Uterus (tissue), 3 donors: ENCODE measurements at regions not wholly inside any gene's neighbourhood (a gene's known extent, or its start where the extent isn't known, plus 50 kb on each side); places are given as distances from the start of the nearest gene placed in this dataset.

Experiments used
- DNase-seq, 2 donors: peaks; one replicate each; pipeline ENCODE4 v3.0.0-alpha.2; 2019 to 2020
- H3K27ac ChIP-seq, 2 donors: fragments of 200-600 bp; sonication (generic); 1 replicate in 1 of 2; 2 replicates in 1 of 2; pipeline ENCODE4 v1.5.1; 2016 to 2018
- H3K27me3 ChIP-seq, 2 donors: fragments of 200-600 bp; sonication (generic); one replicate each; pipeline ENCODE4 v1.5.1; 2018 to 2019; ENCODE audit warnings: control low read depth in 1 of 2
- H3K36me3 ChIP-seq, 2 donors: fragments of 200-600 bp; sonication (generic); one replicate each; pipeline ENCODE4 v1.5.1; 2019; ENCODE audit warnings: control low read depth in 1 of 2
- H3K4me1 ChIP-seq, 2 donors: fragments of 200-600 bp; sonication (generic); one replicate each; pipeline ENCODE4 v1.5.1; 2018 to 2019; ENCODE audit warnings: control low read depth in 1 of 2
- H3K4me3 ChIP-seq, 2 donors: fragments of 200-600 bp; sonication (generic); 1 replicate in 1 of 2; 2 replicates in 1 of 2; pipeline ENCODE4 v1.5.1; 2018 to 2019; ENCODE audit warnings: mild to moderate bottlenecking in 1 of 2
- H3K9me3 ChIP-seq, 2 donors: fragments of 200-600 bp; sonication (generic); one replicate each; pipeline ENCODE4 v1.5.1; 2019; ENCODE audit warnings: control low read depth in 1 of 2
- CTCF ChIP-seq, 4 experiments: fragments of 200-600 bp in 2 of 4; fragments of 450-650 bp in 2 of 4; sonication (generic) in 2 of 4; IDR thresholded peaks; one replicate each; pipeline ENCODE4 v1.5.1; 2016 to 2019; ENCODE audit warnings: antibody characterized with exemption in 4 of 4, mild to moderate bottlenecking in 2 of 4, moderate library complexity in 1 of 4
- POLR2A ChIP-seq, 2 donors: fragments of 450-650 bp; IDR thresholded peaks; one replicate each; pipeline ENCODE4 v1.6.1; 2016; ENCODE audit warnings: antibody characterized with exemption in 2 of 2, mild to moderate bottlenecking in 1 of 2, moderate library complexity in 1 of 2
- intact Hi-C: fragments of 100-400 bp; cut with DNase I; formaldehyde crosslinking; loops from one replicate; pipeline ENCODE4 v1.15.1; 2023; ENCODE audit warnings: low total_unique reads
- donor health status: DM: yes; HTN: yes; CAD: no.

GRCh38 chr1:221159608-221160007 is 280.4 kb downstream of the HLX start:
- Histone ChIP-seq H3K4me3 (no peak overlapping the region), H3K36me3 (no peaks in the 10 kb centered on the region), H3K9me3 (no peaks in the 10 kb centered on the region), H3K4me1 (peaks cover 0 to 5% of the 10 kb centered on the region in 2 donors), H3K27ac (no peak overlapping the region), H3K27me3 (no peaks in the 10 kb centered on the region)
- intact Hi-C loops, result no loop called here
- no peak for DNase-seq
- TF ChIP-seq POLR2A (IDR thresholded peaks at IDR 0.05), result no peak
- TF ChIP-seq CTCF (IDR thresholded peaks at IDR 0.05), result no peak

- Histone ChIP-seq H3K4me3 (no peak overlapping the region), H3K4me1 (peaks cover 0 to 5% of the 10 kb centered on the region in 2 donors), H3K9me3 (no peaks in the 10 kb centered on the region), H3K36me3 (no peaks in the 10 kb centered on the region), H3K27ac (peak overlapping the region in 1 of 2 donors; percentile 11), H3K27me3 (no peaks in the 10 kb centered on the region)
- TF ChIP-seq CTCF (IDR thresholded peaks at IDR 0.05) (no peak), POLR2A (IDR thresholded peaks at IDR 0.05) (no peak)
- intact Hi-C loops, result no loop called here
- no peak for DNase-seq
These were observed 282.4 kb downstream of the HLX start for GRCh38 chr1:221161571-221162041.

DNA sequence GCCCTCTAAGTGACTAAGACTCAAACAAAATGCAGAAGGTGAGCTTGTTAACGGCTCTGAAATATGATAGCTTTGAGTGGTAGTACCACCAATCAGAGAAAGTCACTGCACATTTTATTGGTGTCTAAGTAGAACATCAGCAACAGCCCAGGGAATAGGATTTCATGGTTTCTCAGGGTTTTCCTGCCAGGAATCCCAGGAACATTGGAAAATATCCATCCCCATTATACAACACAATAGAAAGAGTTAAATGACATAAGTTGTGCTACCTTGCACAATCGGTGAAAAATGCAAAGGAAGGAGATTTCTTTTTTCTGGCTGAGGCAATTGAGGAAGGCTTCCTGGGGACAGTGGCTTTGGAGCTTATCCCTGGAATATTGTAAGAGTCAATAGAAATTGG is 283.1 kb downstream of the HLX start:
- no peaks in the 10 kb centered on the region for H3K9me3 ChIP-seq
- intact Hi-C loops, result no loop called here
- no peaks in the 10 kb centered on the region for H3K36me3 ChIP-seq
- no peak for DNase-seq
- peaks cover 0 to 5% of the 10 kb centered on the region in 2 donors for H3K4me1 ChIP-seq
- H3K27ac ChIP-seq, result peak overlapping the region in 1 of 2 donors; percentile 11
- H3K27me3 ChIP-seq, result no peaks in the 10 kb centered on the region
- H3K4me3 ChIP-seq, result no peak overlapping the region
- TF ChIP-seq CTCF (IDR thresholded peaks at IDR 0.05) (no peak), POLR2A (IDR thresholded peaks at IDR 0.05) (no peak)

- no peak overlapping the region for H3K27ac ChIP-seq
- no peaks in the 10 kb centered on the region for H3K27me3 ChIP-seq
- H3K4me1 ChIP-seq, result peaks cover 0 to 5% of the 10 kb centered on the region in 2 donors
- no peak for DNase-seq
- H3K9me3 ChIP-seq, result no peaks in the 10 kb centered on the region
- no peak overlapping the region for H3K4me3 ChIP-seq
- intact Hi-C loops, result no loop called here
- H3K36me3 ChIP-seq, result no peaks in the 10 kb centered on the region
- no peak for TF ChIP-seq CTCF (IDR thresholded peaks at IDR 0.05)
- no peak for TF ChIP-seq POLR2A (IDR thresholded peaks at IDR 0.05)
These were observed 283.7 kb downstream of the HLX start for GRCh38 chr1:221162939-221163338.

DNA sequence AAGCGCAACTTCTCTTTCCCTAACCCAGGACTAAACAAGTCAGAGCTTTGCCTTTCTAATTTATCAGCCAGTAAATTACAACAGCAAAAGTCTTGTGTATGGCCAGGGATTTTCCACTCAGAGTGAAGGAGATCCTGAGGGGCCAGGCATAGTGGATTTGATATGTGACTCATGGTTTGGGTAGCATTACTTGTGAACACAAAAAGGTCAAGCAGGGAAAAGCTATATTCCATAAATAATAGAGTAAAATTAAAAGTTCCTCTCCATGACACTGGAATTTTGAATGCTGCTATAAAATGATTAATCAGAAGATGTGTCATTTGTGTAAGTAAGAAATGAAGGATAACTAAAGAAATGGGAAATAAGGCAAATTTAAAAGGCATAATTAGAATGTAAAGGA is 284.8 kb downstream of the HLX start:
- Histone ChIP-seq H3K4me3 (no peak overlapping the region), H3K4me1 (peaks cover 0 to 5% of the 10 kb centered on the region in 2 donors), H3K27me3 (no peaks in the 10 kb centered on the region), H3K9me3 (no peaks in the 10 kb centered on the region), H3K27ac (no peak overlapping the region), H3K36me3 (no peaks in the 10 kb centered on the region)
- no peak for DNase-seq
- intact Hi-C loops, result no loop called here
- no peak for TF ChIP-seq CTCF (IDR thresholded peaks at IDR 0.05)
- no peak for TF ChIP-seq POLR2A (IDR thresholded peaks at IDR 0.05)
